GM18498 (cell line): ENCODE measurements at regions not wholly inside any gene's neighbourhood (a gene's known extent, or its start where the extent isn't known, plus 50 kb on each side); places are given as distances from the start of the nearest gene placed in this dataset.

Source experiments
- ATAC-seq: cut with Tn5 transposase; IDR thresholded peaks from one replicate; pipeline ENCODE4 v1.9.1; 2021; ENCODE audit warnings: mild to moderate bottlenecking, moderate library complexity; ENCODE audit not compliant: unreplicated experiment

DNA sequence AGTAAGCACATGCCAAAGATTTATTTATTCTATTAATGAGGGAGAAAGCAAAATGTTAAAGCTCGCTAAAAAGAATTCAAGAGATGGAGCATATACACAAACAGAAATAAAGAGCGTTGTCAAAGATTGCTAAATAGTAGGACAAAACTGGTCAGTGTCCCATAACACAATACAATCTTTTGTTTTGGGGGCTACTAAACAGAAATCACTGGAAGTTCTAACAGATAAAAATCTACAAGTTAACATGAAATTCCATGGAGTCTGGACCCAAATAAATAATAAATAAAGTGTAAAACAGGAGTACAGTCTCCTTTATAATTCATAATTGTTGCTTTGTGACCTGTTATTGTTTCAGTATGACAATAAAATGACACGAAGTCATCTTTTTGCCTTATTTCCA lies 115.2 kb upstream of the CNTNAP4 start:
- no peak for ATAC-seq

DNA sequence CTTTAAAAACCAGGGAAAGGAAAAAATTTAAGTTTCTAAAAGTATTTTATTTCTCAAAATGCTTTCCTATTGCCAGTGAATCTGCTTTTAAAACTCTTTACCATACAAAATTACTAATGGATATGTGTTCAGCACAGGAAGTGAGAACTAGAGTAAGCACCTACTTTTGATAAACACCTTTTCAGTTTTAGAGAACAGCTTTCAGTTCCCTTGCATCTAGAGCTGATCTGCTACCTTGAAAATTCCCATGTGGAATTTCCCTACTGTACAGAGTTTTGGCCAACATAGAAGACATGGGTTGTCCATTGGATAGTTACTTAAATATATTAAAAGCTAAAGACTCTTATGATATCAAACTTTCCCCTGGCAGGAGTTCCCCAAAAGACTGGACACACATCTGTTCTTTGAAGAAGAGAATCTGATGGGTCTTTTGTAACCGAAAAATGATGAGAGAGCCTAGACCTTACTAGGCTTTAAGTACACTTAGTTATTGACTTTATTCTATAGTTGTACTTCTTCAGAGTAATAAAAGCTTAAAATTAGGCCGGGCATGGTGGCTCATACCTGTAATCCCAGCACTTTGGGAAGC lies 112.1 kb upstream of the CNTNAP4 start:
- no peak for ATAC-seq

DNA sequence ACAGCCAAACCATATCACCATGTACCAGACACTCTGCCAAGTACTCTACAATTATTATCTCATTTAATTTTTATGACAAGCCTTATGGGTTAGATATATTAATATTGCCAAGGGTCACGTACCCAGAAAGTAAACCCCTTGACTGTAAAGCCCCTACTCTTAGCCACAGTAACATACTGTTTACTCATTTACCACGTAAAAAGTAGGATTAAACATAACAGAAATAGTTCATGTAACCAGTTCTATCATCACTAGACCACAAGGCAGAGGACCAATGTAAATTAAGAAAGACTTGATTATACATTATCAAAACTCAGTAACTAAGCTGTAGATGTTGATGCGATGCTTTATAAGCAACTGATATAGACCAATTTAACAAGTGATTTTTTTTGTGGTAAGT lies 101.5 kb upstream of the CNTNAP4 start:
- no peak for ATAC-seq

DNA sequence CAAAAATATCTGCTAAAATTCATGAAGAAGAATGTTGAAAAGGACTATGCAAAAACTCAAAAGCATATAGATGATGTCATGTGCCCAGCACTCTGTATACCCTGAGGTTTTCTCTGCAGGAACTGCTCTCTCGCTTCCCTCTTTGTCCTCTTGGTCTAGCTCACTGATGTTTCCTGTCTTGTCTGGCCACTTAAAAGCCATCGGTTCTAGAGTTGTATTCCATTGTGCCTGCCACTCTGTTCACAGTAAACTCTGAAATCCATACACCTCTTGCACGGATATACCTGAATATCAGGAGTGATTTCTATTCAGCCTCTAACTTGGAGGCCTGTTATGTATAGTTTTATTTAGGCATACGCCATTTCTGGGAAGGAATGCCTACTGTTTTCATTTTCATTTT lies 101.0 kb upstream of the CNTNAP4 start:
- ATAC-seq = peak; percentile 81

DNA sequence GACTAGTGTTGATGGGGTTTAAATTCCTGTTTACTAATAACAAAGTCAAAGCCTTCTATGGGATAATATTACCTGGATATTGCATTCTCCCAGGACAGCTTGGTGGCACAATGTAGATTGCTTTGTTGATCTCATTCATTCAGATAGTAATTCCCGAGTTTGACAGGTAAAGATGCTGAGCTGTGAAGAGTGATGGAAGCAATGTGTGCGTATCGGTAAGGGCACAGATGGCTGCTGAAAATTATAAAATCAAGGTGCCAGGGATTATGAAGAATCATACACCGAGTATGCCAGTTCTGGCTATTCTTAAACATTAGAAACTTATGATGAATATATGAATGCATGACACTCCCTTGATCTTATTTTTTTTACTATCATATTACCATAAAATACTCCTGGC lies 100.6 kb upstream of the CNTNAP4 start:
- ATAC-seq = no peak

DNA sequence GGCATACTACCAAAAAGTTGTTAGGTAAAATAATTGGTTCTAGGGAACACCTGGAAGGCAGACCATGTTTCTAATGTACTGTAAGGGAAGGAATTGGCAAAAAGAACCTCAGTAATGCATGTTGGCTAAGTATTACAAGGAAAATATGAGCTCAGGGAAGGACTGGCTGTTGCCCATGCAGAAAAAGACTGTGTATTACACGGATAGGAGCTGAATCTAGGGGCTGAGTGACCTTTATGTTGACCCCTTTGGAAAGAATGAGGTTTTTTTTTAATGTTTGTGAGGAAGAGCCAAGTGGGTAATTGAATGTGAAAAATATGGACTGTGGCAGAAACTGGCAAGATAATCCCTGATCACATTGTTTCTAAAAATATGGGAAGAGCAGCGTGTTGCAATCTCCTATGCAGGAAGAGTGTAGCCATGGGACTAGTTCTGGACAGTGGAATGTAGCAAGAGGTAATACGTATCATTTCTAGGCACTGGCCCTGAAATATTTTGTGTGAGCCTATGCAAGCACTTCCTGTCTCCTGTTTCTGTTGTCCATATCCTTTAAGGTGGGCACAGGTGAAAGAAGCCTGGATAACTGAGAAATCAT lies 95.1 kb upstream of the CNTNAP4 start:
- ATAC-seq = no peak

DNA sequence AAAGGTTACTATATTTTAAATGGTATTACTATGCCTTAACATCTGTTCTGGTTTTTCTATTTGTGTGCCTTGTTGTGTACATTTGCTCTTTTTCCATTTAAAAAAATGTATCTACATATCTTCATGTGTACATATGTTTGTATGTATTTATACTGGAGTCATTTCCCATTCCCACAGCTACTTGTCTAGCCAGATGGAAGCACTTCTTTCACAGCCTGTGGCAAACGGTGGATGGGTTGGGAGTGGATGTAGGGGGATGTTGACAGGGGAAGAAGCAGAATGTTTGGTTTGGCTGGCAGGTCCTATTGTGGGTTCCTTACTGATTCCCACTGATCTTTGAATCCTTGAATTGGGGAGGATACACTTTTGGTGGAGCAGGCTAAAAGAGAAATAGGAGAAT lies 93.6 kb upstream of the CNTNAP4 start:
- ATAC-seq = no peak

DNA sequence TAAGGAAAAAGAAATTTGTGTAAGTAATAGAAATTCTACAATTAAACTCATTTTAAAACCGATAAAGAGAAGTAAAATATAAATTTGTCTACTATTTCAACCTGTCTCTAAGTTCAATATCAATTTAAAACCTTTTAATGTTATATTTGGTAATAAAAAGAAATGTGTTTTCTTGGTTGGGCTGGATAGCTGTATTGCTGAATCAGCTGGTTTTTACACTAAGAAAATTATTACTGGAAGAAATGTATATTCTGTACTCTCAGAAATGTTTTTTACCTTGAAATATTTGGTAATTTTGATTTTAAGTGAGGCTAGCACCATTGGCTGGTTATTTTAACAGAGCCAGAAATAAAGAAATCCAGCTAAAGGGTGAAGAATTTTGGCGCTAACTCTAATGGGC lies 87.1 kb upstream of the CNTNAP4 start:
- ATAC-seq = no peak

DNA sequence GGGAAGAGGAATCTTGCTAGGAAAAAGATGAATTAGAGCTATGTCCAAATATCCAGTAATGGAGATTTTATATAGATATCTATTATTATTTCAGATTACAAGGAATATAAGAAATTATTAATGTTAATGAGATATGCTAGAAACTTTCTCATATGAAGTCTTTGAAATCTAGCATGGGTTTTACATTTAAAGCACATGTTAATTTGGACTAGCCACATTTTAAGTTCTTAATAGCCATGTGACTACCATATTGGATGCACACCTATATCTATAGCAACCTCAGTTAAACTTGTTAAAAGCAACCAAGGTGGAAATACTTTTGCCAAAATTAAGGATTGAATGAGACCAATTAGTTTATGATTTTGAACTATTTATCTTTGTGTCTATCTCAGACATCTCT lies 86.7 kb upstream of the CNTNAP4 start:
- ATAC-seq = no peak

DNA sequence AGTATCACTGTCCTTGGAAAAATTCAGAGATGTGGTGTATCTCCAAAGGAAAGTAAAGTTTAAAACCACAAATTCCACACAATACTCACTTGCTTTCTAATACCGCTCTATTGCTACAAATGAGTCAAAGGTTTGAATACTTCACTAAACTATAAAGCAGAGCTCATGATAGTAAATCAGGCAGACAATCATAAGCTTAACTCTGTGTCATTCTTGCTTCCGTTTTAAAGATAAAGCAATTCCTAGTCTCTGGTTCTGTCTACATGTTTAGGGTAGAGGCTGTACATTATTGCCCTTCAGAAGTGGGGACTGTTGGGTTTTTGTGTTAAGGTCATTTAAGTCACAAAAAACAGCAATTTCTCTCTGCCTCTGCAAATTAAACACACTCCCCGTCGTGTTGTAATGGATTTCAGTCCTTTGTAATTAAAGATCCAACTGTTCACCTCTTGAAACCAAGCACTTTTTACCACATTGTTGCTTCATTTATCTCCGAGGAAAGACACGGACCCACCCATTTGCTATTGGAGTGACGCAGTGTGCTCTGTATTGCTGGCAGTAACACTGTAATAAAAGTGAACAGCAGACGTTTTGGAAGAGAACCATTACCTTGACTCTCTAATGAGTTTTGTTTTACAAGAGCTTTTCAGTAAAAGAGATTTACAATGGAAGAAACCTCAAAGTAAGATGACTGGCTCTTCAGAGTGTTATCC lies 83.1 kb upstream of the CNTNAP4 start:
- no peak for ATAC-seq

DNA sequence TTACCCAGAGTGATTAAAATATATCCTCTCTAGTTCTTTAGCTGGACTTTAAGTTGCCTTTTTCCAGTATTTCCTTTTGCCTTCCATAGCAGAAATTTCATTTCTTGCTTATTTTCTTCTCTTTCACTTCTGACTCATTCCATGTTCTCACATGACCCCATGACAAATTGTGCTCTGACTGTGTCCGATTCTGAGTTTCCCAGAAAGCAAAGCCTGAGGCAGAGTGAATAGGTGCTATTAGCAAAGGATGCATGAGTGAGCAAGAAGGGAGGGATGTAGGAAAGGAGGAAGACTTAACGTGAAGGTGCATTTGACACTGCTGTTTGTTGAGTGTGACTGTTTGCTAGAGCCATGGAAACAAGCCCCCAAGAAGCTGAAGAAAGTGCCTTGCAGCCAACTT lies 82.6 kb upstream of the CNTNAP4 start:
- ATAC-seq = no peak

DNA sequence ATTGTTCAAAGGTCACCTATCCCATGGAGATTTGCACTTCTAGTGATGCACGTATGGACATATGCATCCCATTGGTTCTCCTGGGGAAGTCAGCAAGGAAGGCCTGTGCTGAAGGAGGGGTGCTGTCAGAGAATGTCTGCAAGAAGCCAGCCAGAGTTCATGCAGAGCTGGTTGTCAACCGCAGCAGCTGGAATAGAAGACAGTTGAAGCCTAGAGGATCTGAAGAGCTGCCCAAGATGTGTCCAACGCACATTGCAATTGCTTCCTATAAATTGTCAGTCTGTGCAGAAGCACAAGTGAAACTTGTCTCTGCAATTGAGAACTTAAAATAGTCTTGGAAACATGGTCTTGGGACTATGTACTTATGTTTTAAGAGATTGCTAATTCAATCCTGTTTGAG lies 82.1 kb upstream of the CNTNAP4 start:
- ATAC-seq = no peak

DNA sequence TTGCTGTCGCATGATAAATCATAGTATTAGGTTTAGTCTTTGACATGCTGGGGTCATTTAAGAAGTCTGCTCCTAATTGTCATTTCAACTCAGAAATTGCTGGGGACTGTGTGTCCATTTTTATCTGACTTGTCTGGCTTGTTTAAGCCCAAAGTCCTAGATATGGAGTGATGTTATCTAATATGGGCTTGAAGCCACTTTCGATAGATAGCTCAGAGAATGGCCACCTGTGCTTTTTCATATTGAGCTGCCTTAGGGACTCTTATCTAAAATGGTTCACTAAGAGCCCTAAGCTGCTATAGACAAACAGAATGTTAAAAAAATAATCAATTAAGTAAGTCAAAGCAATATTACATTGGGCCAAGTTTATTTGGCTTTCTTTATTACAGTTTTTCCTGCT lies 81.6 kb upstream of the CNTNAP4 start:
- no peak for ATAC-seq

DNA sequence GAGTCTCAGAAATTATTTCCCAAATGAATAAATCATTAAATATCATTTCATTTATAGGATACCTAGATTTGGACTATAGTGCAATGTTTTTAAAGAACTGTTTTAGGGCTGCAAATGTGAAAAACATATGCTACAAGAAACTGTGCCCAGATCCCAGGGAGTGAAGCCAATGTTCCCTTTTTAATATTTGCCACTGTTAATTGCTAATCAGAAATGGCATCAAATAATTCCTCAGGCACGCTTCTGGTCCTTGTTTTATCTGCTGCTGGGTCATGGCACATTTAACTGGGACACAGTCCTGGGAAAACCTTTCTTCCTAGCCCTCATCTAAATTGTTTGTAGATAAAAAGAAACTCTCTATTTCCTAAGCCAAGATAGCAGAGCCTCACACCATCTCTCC lies 79.3 kb upstream of the CNTNAP4 start:
- ATAC-seq = no peak

DNA sequence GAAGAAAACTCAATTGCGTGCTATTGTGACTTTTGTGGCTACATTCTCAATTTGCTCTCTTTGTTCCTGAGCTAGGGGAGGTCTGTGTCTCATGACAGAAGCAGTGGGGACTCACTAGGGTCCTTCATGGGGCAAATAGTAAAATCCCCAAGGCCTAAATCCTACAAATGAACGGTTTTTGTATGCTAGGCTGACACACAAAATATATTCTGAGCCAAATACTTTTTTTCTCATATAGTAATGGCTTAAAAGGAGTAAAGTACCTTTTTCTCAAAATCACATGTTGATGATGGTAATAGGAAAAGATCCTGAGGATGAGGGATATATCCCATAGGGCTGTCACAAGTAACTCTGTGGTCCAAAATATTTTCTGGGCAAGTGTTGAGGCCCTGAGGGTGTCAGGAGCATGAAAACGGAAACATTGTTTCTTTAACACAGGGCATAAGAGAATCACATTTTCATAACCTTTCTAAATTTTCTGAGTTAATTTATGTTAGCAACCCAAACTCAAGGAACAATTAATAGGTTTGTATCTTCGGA lies 77.5 kb upstream of the CNTNAP4 start:
- no peak for ATAC-seq

DNA sequence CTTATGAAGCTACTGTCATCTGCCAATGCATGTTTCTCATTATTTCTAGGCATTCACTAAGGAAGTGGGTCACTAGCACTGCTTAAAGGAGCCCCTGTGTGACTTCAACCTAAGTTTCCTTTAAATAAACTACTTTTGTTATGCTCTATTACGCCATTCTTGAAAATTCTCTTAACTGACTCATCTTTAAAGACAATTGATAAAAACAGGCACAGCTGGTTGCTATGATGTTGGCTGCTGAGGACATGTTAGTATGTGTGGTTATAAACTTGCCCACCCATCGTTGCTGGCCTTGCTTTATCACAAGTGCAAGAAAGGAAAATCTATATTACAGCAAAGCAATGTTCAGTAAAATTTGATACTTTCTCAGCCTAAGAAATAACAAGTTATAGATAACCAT lies 75.8 kb upstream of the CNTNAP4 start:
- no peak for ATAC-seq

DNA sequence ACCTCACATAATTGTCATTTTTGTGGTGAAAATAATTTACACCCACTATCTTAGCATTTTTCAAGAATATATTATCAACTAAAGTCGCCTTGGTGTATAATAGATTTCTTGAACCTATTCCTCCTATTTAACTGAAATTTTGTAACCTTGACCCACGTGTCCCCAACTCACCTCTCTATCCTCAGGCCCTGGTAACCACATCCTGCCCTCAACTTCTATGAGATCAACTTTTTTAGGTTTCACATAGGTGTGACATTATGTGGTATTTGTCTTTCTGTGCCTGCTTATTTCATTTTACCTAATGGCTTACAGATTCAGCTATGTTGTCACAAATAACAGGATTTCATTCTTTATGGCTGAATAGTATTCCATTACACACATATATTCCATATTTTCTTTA lies 73.0 kb upstream of the CNTNAP4 start:
- ATAC-seq = peak; percentile 51

DNA sequence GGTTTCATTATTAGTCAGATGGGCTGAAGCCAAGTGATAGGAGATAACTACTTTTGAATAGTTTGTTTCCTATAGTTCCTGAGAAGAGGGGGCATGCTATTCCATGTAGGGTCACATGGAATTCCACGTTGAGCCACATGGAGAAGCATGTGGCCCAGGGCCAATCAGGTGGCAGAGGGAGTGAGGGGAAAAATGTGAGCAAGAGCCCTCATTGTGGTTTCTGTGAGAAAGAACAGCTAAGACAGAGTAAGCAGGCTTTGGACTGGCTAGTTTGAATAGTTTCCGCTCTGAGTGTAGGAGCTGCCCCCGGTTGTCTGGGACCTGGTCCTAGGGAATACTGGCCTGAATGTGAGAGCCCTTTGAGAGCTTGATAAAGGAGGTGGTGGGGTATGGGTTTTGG lies 69.9 kb upstream of the CNTNAP4 start:
- ATAC-seq = no peak

DNA sequence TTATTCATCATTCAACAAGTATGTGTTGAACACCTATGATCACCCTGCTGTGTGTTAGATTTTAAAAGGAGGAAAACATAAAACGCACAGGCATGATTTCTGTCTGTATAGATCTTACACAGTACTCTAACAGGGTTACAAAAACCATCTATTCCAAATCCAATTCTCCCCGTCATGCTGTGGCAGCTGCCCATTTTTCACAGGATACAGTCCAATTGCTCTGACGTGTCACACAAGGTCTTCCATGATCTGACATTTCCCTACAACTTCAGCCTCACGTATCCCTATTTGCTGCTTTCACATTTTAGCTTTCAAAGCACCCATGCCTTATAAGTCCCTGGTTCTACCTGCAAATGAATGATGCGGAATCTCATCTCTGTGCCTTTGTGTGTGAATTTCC lies 67.0 kb upstream of the CNTNAP4 start:
- ATAC-seq = no peak

DNA sequence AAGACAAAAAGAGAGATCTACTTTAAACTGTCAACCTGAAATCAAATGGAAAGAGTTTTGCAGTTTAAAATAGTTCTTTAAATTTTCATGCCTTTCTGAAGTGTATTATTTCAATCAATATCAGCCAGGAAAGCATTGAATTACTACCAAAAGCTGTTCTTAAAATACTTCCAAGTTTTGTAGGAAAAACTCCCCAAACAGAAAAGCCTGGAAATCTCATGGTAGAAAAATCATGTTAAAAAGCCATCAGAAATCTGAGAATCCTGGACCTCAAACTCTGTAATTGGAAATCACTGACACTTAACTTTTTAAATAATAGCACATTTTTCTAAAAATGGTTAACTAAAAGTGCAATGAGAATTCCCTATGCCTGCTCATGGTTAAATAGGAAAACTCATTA lies 63.3 kb upstream of the CNTNAP4 start:
- ATAC-seq = no peak

DNA sequence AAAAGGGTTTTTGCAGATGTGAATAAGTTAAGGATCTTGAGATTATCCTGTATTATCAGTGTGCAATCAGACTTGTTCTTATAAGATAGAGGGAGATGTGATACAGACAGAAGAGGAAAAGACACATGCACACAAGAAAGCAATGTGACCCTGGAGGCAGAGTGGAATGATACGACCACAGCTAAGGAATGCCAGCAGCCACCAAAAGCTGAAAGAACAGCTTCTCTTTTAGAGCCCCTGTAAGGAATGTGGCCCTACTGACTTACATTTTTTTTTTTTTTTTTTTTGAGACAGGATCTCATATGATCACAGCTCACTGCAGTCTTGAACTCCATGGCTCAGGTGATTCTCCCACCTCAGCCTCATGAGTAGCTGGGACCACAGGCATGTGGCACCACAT lies 62.3 kb upstream of the CNTNAP4 start:
- ATAC-seq = no peak

DNA sequence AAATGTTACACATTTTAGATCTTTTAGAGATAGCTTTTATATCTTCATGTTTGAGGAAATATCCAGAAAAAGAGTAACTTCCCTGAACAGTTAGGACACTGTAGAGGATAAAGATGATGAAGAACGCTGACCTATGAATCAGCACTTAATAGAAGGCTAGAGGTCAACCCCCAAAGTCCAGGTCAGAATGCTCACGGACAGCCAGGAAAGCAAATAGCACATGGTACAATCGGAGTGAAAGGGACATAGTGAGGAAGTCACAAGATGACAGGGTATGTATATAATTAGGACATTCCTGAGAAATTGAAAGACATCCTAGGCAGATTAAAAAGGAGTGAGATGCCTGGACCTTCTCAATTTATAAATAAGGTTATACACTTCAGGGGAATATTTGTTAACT lies 55.1 kb upstream of the CNTNAP4 start:
- no peak for ATAC-seq
